NCI-H748 treated with DMSO at 0.1 percent for 48 hours (cell line): ENCODE measurements at regions not wholly inside any gene's neighbourhood (a gene's known extent, or its start where the extent isn't known, plus 50 kb on each side); places are given as distances from the start of the nearest gene placed in this dataset.

Experiments used
- DNase-seq: peaks from one replicate; lab custom pipeline; 2025; lab: John Stamatoyannopoulos, UW

- DNase-seq = no peak
Measured at GRCh38 chr1:58367217-58367616, 179.3 kb downstream of the OMA1 start.

- no peak for DNase-seq
Measured at GRCh38 chr1:58365328-58365727, 181.2 kb downstream of the OMA1 start.

DNA sequence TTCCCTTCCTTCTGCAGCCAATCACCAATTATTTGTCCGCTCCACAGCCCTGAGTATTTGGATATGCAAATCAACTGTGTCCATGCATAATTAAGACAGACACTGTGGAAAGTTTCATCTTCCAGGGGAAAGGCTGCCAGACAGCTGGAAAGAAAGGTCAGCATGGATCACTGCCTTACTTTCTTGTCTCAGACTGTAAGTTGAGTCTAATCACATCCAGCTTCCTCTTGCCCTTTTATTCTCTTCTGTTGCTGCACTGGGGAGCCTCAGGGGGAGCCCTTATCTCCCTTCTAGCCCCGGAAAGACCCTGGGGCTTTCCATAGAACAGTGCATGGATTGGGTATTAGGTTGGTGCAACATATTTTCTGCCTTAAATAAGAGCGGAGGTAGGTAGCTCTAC lies 182.9 kb downstream of the OMA1 start:
- no peak for DNase-seq

DNA sequence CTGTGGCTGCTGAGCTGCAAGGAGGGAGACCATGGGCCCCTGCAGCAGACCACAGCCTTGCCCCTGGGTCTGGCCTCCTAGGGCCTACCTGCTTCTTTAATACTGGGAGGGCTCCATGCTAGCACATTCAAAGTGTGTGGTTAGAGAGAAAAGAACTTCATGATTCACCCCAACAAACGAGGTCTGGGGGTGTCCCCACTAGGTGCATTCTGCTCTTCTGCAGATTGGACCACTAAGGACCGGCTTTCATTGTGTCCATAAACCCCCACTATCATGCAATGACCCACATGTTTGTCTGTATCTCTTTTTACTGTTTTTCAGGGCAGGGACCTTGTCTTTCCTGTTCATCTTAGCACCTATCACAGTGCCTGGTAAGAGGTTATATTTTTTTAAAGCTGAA lies 185.4 kb downstream of the OMA1 start:
- DNase-seq = no peak

GRCh38 chr1:58358346-58358745 lies 188.2 kb downstream of the OMA1 start:
- peak; percentile 28 for DNase-seq

GRCh38 chr1:58356402-58356801 lies 190.1 kb downstream of the OMA1 start:
- DNase-seq = no peak

DNA sequence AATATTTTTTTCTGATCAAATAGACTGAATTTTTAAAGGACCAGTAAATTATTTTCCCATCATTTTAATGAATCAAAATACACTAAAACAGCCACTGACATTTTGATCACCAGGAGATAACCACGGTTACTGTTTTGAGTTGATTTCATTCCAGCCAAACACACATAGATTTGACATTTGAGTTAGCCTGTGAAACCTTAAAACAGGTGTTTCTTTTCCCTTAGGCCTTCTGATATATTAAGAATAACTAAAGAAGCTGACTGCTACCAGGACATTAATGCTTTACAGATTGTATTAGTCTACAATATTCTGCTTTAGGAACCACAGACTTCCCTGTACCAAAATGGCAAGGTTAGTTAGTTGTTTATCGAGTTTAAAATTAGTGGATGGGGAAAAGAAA lies 193.4 kb downstream of the OMA1 start:
- DNase-seq = no peak

DNA sequence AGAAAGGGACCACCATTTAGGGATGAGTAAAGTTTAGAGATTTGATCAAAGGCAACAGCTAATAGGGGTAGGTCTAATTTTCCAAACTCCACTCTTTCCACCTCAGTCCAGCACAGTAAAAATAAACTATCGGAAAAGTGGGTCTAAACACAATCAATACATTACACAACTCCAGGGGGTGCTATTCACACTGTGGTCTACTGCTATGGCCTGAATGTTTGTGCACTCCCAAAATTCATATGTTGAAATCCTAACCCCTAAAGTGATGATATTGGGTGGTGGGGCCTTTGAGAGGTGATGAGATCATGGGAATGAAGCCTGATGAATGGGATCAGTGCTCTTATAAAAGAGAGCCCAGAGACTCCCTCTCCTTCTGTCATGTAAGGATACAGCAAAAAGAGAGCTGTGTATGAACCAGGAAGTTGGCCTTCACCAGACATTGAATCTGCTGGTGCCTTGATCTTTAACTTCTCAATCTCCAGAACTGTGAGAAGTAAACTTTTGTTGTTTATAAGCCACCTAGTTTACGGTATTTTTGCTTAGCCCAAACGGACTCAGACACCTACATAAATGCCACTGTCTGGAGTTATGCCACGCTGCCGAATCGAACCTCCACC lies 193.9 kb downstream of the OMA1 start:
- DNase-seq = no peak

GRCh38 chr1:58346036-58346355 lies 200.5 kb downstream of the OMA1 start:
- no peak for DNase-seq

GRCh38 chr1:58345215-58346035 lies 201.1 kb downstream of the OMA1 start:
- no peak for DNase-seq

DNA sequence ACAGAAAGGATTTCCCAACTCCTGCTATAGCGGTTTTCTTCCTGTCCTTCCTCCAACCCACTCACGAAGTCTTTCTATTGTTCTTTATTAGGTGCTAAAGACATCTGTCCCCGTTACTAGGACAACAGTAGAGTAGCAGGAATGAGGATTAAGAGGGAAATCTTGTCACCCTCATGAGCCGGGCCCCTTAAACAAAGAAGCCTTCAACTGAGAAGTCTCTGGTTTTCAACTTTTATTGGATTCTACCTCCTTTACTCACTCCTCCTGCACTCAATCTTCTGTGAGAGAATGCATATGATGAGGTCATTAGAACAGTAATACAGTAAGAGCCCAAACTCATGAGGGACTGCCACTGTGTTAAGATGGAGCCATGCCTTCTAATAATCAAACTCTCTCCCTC lies 206.3 kb downstream of the OMA1 start:
- DNase-seq = no peak

DNA sequence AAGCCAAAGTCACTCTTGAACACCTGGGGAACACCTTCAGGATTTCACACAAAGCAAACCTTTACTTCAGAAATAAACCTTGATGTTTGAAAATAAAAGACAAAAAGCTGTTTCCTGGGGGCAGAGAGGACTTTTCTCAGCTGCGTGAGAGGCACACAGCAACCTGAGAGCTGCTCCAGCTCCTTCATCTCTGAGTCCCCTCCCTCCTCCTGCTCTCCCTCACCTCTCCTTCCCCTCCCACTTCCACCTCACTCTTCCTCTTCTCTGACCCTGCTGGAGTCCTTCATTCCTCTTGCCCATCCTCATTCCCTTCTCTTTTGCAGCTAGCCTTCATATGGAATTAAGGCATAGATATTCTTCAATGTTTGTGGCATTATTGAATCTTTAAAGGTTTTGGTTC lies 208.4 kb downstream of the OMA1 start:
- no peak for DNase-seq

GRCh38 chr1:58333511-58333910 lies 213.0 kb downstream of the OMA1 start:
- no peak for DNase-seq

DNA sequence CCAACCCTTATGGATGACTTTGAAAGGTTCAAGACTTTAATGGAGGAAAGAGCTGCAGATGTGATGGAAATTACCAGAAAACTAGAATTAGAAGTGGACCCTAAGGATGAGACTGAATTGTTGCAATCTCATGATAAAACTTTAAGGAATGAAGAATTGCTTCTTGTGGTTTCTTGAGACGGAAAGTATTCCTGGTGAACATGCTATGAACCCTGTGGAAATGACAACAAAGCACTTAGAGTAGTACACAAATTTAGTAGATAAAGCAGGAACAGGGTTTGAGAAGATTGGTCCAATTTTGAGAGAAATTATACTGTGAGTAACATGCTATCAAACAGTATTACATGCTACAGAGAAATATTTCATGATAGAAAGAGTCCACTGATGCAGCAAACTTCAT lies 215.4 kb downstream of the OMA1 start:
- no peak for DNase-seq

- no peak for DNase-seq
Measured at GRCh38 chr1:58325866-58326265, 220.7 kb downstream of the OMA1 start.

- DNase-seq = no peak
Measured at GRCh38 chr1:58324558-58324957, 222.0 kb downstream of the OMA1 start.

- DNase-seq = no peak
Measured at GRCh38 chr1:58318157-58319005, 228.1 kb downstream of the OMA1 start.

GRCh38 chr1:58317694-58318093 lies 228.8 kb downstream of the OMA1 start:
- no peak for DNase-seq

DNA sequence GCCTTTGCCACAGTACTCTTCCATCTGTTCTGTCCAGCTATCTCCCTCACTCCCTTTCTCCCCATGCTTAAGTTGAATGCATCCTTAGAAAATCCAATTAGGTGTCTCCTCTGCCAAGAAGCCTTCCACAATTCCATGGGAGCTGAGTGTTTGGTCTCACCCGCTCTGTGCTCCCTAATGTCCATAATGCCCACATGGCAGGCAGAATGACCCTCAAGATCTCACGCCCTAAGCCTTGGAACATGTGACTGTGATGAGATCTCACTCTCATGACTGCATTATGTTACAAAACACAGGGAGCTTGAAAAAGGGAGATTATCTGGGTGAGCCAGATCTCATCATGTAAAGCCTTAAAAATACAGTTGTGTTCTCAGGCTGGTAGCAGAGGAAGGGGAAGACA lies 229.4 kb downstream of the OMA1 start:
- no peak for DNase-seq

DNA sequence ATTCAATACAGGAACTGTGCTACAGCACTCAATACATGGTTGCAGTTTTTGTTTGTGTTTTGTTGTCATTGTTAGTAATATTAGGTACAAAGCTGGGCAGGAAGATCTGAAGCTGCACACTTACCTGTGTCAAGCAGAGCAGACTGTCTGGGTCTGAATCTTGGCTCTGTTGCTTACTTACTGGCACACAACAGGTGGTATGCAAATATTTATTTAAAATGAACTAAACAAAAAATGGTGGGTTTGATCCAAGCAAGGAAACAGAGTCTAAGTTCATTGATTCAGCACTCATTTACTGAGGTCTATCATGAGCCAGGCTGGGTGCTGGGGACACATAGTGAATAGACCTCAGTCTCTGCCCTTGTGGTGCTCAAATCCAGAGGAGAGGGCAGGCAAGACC lies 230.4 kb downstream of the OMA1 start:
- no peak for DNase-seq

DNA sequence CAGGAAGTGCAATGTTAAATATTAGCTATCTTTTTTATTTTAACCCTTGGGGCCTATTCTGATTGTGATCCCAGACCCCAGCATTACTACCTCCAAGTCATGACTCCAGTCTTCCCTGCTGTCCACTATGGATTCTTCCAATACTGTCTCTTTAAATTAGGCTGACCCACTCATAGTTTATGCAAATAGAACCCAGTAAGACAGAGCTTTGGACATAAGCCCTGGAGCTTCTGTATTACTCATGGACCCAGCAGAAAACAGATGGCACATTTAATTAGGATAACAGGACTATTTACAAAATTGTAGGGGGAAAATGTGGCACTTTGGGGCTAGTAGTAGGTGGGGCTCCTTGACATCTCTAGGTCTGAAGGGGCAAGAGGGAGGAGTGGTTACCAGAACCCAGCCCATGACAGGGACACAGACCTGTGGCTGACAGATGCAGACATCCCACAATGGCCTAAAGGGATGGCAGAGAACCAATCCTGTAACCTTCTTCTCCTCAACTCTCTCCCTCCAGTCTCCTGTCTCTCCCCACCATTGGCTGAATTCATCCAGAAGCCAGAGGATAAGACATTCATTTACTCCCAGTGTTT lies 233.5 kb downstream of the OMA1 start:
- DNase-seq = no peak

DNA sequence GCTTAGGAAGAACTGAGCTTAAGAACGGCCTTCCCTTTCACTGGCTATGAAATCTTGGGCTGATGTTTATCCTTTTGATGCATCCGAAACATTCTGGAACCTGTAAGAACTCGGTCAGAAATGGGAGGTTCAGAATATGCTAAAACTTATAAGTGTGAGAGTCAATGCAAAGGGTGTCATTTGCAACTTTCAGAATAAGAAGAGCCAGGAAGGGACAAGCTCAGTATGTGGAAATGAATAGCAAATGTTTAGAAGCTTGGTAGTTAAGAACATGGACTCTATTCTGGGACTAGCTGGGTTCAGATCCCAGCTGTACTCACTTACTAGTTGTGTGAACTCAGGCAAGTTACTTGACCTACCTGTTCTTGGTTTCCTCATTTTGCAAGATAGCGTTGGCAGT lies 234.1 kb downstream of the OMA1 start:
- no peak for DNase-seq

- no peak for DNase-seq
Measured at GRCh38 chr1:58310881-58311280, 235.6 kb downstream of the OMA1 start.
